ENCODE measurements at regions not wholly inside any gene's neighbourhood (a gene's known extent, or its start where the extent isn't known, plus 50 kb on each side); places are given as distances from the start of the nearest gene placed in this dataset.

GRCh38 chr18:7291046-7291445 is 60.2 kb downstream of the LRRC30 start:
- dilution Hi-C loops (cut with MboI; ENCODE audit: extremely low pct_ligation_motif_present, low sequenced_read_pairs), result no loop called here
- Histone ChIP-seq H3K79me2 (ENCODE audit: control insufficient read depth, insufficient read depth, low read length) (no peaks in the 10 kb centered on the region), H3K27ac (ENCODE audit: control insufficient read depth, insufficient read depth, low read length) (no peak overlapping the region), H3K27me3 (ENCODE audit: control insufficient read depth, extremely low read depth, insufficient read depth, low read length) (no peaks in the 10 kb centered on the region), H2AFZ (ENCODE audit: control insufficient read depth, low read length) (no peak overlapping the region), H3K9ac (ENCODE audit: control insufficient read depth, extremely low read depth, insufficient read depth, low read length) (no peak overlapping the region), H4K20me1 (ENCODE audit: control insufficient read depth, extremely low read depth, insufficient read depth, low read length) (no peaks in the 10 kb centered on the region), H3K4me2 (ENCODE audit: control insufficient read depth, extremely low read depth, insufficient read depth, low read depth, low read length) (no peak overlapping the region), H3K4me3 (ENCODE audit: control insufficient read depth in 2 of 3, extremely low read depth in 1 of 3, insufficient read depth in 2 of 3, low read depth in 1 of 3, low read length in 3 of 3) (no peak overlapping the region), H3K4me1 (ENCODE audit: control insufficient read depth, extremely low read depth, insufficient read depth, low read length) (no peaks in the 10 kb centered on the region), H3K9me3 (ENCODE audit: control insufficient read depth, low read depth, low read length) (no peaks in the 10 kb centered on the region), H3K9me1 (ENCODE audit: control insufficient read depth, extremely low read depth, insufficient read depth, low read length) (no peaks in the 10 kb centered on the region), H3K36me3 (ENCODE audit: control insufficient read depth in 2 of 2, extremely low read depth in 1 of 2, insufficient read depth in 2 of 2, low read length in 2 of 2) (no peaks in the 10 kb centered on the region)
- DNase-seq (ENCODE audit: low read depth, low spot score), result no peak
- no peak for TF ChIP-seq EZH2 (IDR thresholded peaks at IDR 0.05; ENCODE audit: low read length)
- TF ChIP-seq CTCF (optimal IDR thresholded peaks at IDR 0.05 in 1 of 3, IDR thresholded peaks at IDR 0.05 in 1 of 3, conservative IDR thresholded peaks at IDR 0.05 in 1 of 3; ENCODE audit: extremely low read depth in 1 of 3, insufficient read depth in 2 of 3, low read length in 3 of 3), result no peak
- FAIRE-seq, result no peak

- H3K4me2 ChIP-seq (ENCODE audit: control insufficient read depth, extremely low read depth, insufficient read depth, low read depth, low read length), result no peak overlapping the region
- no peak overlapping the region for H2AFZ ChIP-seq (ENCODE audit: control insufficient read depth, low read length)
- dilution Hi-C loops (cut with MboI; ENCODE audit: extremely low pct_ligation_motif_present, low sequenced_read_pairs), result no loop called here
- no peak overlapping the region for H3K4me3 ChIP-seq (ENCODE audit: control insufficient read depth in 2 of 3, extremely low read depth in 1 of 3, insufficient read depth in 2 of 3, low read depth in 1 of 3, low read length in 3 of 3)
- H4K20me1 ChIP-seq (ENCODE audit: control insufficient read depth, extremely low read depth, insufficient read depth, low read length), result no peaks in the 10 kb centered on the region
- no peak overlapping the region for H3K27ac ChIP-seq (ENCODE audit: control insufficient read depth, insufficient read depth, low read length)
- H3K27me3 ChIP-seq (ENCODE audit: control insufficient read depth, extremely low read depth, insufficient read depth, low read length), result no peaks in the 10 kb centered on the region
- H3K4me1 ChIP-seq (ENCODE audit: control insufficient read depth, extremely low read depth, insufficient read depth, low read length), result no peaks in the 10 kb centered on the region
- TF ChIP-seq EZH2 (IDR thresholded peaks at IDR 0.05; ENCODE audit: low read length) (no peak), CTCF (optimal IDR thresholded peaks at IDR 0.05 in 1 of 3, IDR thresholded peaks at IDR 0.05 in 1 of 3, conservative IDR thresholded peaks at IDR 0.05 in 1 of 3; ENCODE audit: extremely low read depth in 1 of 3, insufficient read depth in 2 of 3, low read length in 3 of 3) (no peak)
- no peak overlapping the region for H3K9ac ChIP-seq (ENCODE audit: control insufficient read depth, extremely low read depth, insufficient read depth, low read length)
- no peaks in the 10 kb centered on the region for H3K79me2 ChIP-seq (ENCODE audit: control insufficient read depth, insufficient read depth, low read length)
- no peaks in the 10 kb centered on the region for H3K36me3 ChIP-seq (ENCODE audit: control insufficient read depth in 2 of 2, extremely low read depth in 1 of 2, insufficient read depth in 2 of 2, low read length in 2 of 2)
- FAIRE-seq (no peak), DNase-seq (ENCODE audit: low read depth, low spot score) (no peak)
- no peaks in the 10 kb centered on the region for H3K9me3 ChIP-seq (ENCODE audit: control insufficient read depth, low read depth, low read length)
- no peaks in the 10 kb centered on the region for H3K9me1 ChIP-seq (ENCODE audit: control insufficient read depth, extremely low read depth, insufficient read depth, low read length)
Measured at GRCh38 chr18:7298149-7298548, 67.3 kb downstream of the LRRC30 start.

Measured in keratinocyte (primary cell).